Rectal smooth muscle tissue (tissue), 1 donor: ENCODE measurements at regions not wholly inside any gene's neighbourhood (a gene's known extent, or its start where the extent isn't known, plus 50 kb on each side); places are given as distances from the start of the nearest gene placed in this dataset.
"Not testable (repeated sequence)": the region's sequence is repeated elsewhere in the genome, so short reads cannot be mapped to it uniquely, and the experiment has no call there.

Source experiments
- H3K27ac ChIP-seq: one replicate; pipeline ENCODE4 v1.7.0; 2013; ENCODE audit warnings: low read depth, low read length, inconsistent platforms
- H3K27me3 ChIP-seq: one replicate; pipeline ENCODE4 v1.7.0; 2013; ENCODE audit warnings: low read length; ENCODE audit not compliant: control insufficient read depth, insufficient read depth
- H3K36me3 ChIP-seq: one replicate; pipeline ENCODE4 v1.7.0; 2013; ENCODE audit warnings: low read length; ENCODE audit not compliant: control insufficient read depth, insufficient read depth
- H3K4me1 ChIP-seq: one replicate; pipeline ENCODE4 v1.7.0; 2013; ENCODE audit warnings: low read length; ENCODE audit not compliant: control insufficient read depth, insufficient read depth
- H3K4me3 ChIP-seq: one replicate; pipeline ENCODE4 v1.7.0; 2013; ENCODE audit warnings: low read length
- H3K9ac ChIP-seq: one replicate; pipeline ENCODE4 v1.7.0; 2013; ENCODE audit warnings: low read length

GRCh38 chr15:62644216-62644888 is 398.2 kb upstream of the TPM1 start:
- Histone ChIP-seq H3K27me3 (no peaks in the 10 kb centered on the region), H3K4me3 (no peak overlapping the region), H3K27ac (no peak overlapping the region), H3K4me1 (no peaks in the 10 kb centered on the region), H3K36me3 (no peaks in the 10 kb centered on the region), H3K9ac (no peak overlapping the region)

- Histone ChIP-seq H3K27ac (no peak overlapping the region), H3K4me1 (no peaks in the 10 kb centered on the region), H3K9ac (no peak overlapping the region), H3K4me3 (no peak overlapping the region), H3K36me3 (no peaks in the 10 kb centered on the region), H3K27me3 (no peaks in the 10 kb centered on the region)
Observed at GRCh38 chr15:62644889-62645742, 397.4 kb upstream of the TPM1 start.

GRCh38 chr15:62647202-62647842 is 395.2 kb upstream of the TPM1 start:
- no peaks in the 10 kb centered on the region for H3K27me3 ChIP-seq
- no peaks in the 10 kb centered on the region for H3K36me3 ChIP-seq
- no peak overlapping the region for H3K4me3 ChIP-seq
- H3K27ac ChIP-seq, result no peak overlapping the region
- no peak overlapping the region for H3K9ac ChIP-seq
- no peaks in the 10 kb centered on the region for H3K4me1 ChIP-seq

- Histone ChIP-seq H3K27me3 (no peaks in the 10 kb centered on the region), H3K4me1 (no peaks in the 10 kb centered on the region), H3K27ac (no peak overlapping the region), H3K4me3 (no peak overlapping the region), H3K36me3 (no peaks in the 10 kb centered on the region), H3K9ac (no peak overlapping the region)
Observed at GRCh38 chr15:62647843-62648505, 394.6 kb upstream of the TPM1 start.

- H3K27ac ChIP-seq, result no peak overlapping the region
- H3K27me3 ChIP-seq, result no peaks in the 10 kb centered on the region
Observed at GRCh38 chr15:62648954-62649353, 393.6 kb upstream of the TPM1 start.

GRCh38 chr15:62649793-62650420 is 392.6 kb upstream of the TPM1 start:
- no peaks in the 10 kb centered on the region for H3K4me1 ChIP-seq
- H3K27ac ChIP-seq, result no peak overlapping the region
- no peak overlapping the region for H3K4me3 ChIP-seq
- H3K36me3 ChIP-seq, result no peaks in the 10 kb centered on the region
- no peak overlapping the region for H3K9ac ChIP-seq
- no peaks in the 10 kb centered on the region for H3K27me3 ChIP-seq

More at GRCh38 chr15:62648954-62649353, 393.6 kb upstream of the TPM1 start:
- H3K9ac ChIP-seq, result no peak overlapping the region
- no peaks in the 10 kb centered on the region for H3K4me1 ChIP-seq
- no peak overlapping the region for H3K4me3 ChIP-seq
- no peaks in the 10 kb centered on the region for H3K36me3 ChIP-seq

- Histone ChIP-seq H3K4me3 (no peak overlapping the region), H3K9ac (no peak overlapping the region), H3K27ac (no peak overlapping the region), H3K4me1 (no peaks in the 10 kb centered on the region), H3K36me3 (peaks cover 3% of the 10 kb centered on the region), H3K27me3 (no peaks in the 10 kb centered on the region)
Observed at GRCh38 chr15:62653122-62653521, 389.4 kb upstream of the TPM1 start.

- Histone ChIP-seq H3K4me1 (no peaks in the 10 kb centered on the region), H3K9ac (no peak overlapping the region), H3K27ac (no peak overlapping the region), H3K27me3 (no peaks in the 10 kb centered on the region), H3K4me3 (no peak overlapping the region), H3K36me3 (peaks cover 3% of the 10 kb centered on the region)
Observed at GRCh38 chr15:62656071-62656470, 386.5 kb upstream of the TPM1 start.

- not testable (repeated sequence) for H3K9ac ChIP-seq, H3K4me3 ChIP-seq, H3K4me1 ChIP-seq, H3K36me3 ChIP-seq, H3K27me3 ChIP-seq, H3K27ac ChIP-seq
Observed at GRCh38 chr15:62657501-62657900, 385.0 kb upstream of the TPM1 start.

- no peak overlapping the region for H3K4me3 ChIP-seq
- H3K4me1 ChIP-seq, result no peaks in the 10 kb centered on the region
- no peak overlapping the region for H3K9ac ChIP-seq
- H3K36me3 ChIP-seq, result peaks cover 3% of the 10 kb centered on the region
- H3K27me3 ChIP-seq, result no peaks in the 10 kb centered on the region
- H3K27ac ChIP-seq, result no peak overlapping the region
Observed at GRCh38 chr15:62658498-62658897, 384.0 kb upstream of the TPM1 start.

- Histone ChIP-seq H3K27me3 (no peaks in the 10 kb centered on the region), H3K4me1 (no peaks in the 10 kb centered on the region), H3K9ac (no peak overlapping the region), H3K27ac (no peak overlapping the region), H3K4me3 (no peak overlapping the region), H3K36me3 (no peaks in the 10 kb centered on the region)
Observed at GRCh38 chr15:62663547-62663946, 379.0 kb upstream of the TPM1 start.

- H3K4me3 ChIP-seq, result no peak overlapping the region
- H3K4me1 ChIP-seq, result no peaks in the 10 kb centered on the region
- H3K27ac ChIP-seq, result no peak overlapping the region
- no peaks in the 10 kb centered on the region for H3K36me3 ChIP-seq
- H3K27me3 ChIP-seq, result no peaks in the 10 kb centered on the region
- no peak overlapping the region for H3K9ac ChIP-seq
Observed at GRCh38 chr15:62665449-62665848, 377.1 kb upstream of the TPM1 start.
